NOMO-1 treated with dmso at 0.1 percent for 144 hours (cell line): ENCODE measurements at regions not wholly inside any gene's neighbourhood (a gene's known extent, or its start where the extent isn't known, plus 50 kb on each side); places are given as distances from the start of the nearest gene placed in this dataset.
"Not testable (repeated sequence)": the region's sequence is repeated elsewhere in the genome, so short reads cannot be mapped to it uniquely, and the experiment has no call there.

Experiments
- DNase-seq: peaks from one replicate; lab custom pipeline; 2025; ENCODE audit not compliant: unreplicated experiment; lab: John Stamatoyannopoulos, UW

- no peak for DNase-seq
These were observed 240.8 kb downstream of the KIF20B start for GRCh38 chr10:89942217-89942616.

- DNase-seq = no peak
These were observed 242.7 kb downstream of the KIF20B start for GRCh38 chr10:89944138-89944537.

GRCh38 chr10:89946106-89946505, 244.7 kb downstream of the KIF20B start:
- DNase-seq = no peak

- no peak for DNase-seq
These were observed 248.1 kb downstream of the KIF20B start for GRCh38 chr10:89949496-89949895.

- DNase-seq = no peak
These were observed 250.9 kb downstream of the KIF20B start for GRCh38 chr10:89952325-89952724.

GRCh38 chr10:89952751-89953150, 251.4 kb downstream of the KIF20B start:
- no peak for DNase-seq

- DNase-seq = no peak
These were observed 252.7 kb downstream of the KIF20B start for GRCh38 chr10:89954061-89954460.

- no peak for DNase-seq
These were observed 253.6 kb downstream of the KIF20B start for GRCh38 chr10:89954787-89955566.

- no peak for DNase-seq
These were observed 258.2 kb downstream of the KIF20B start for GRCh38 chr10:89959433-89960110.

GRCh38 chr10:89963451-89964102, 262.2 kb downstream of the KIF20B start:
- DNase-seq = no peak

- no peak for DNase-seq
These were observed 264.8 kb downstream of the KIF20B start for GRCh38 chr10:89966211-89966610.

- DNase-seq = no peak
These were observed 271.9 kb downstream of the KIF20B start for GRCh38 chr10:89973326-89973725.

- DNase-seq = no peak
These were observed 273.7 kb downstream of the KIF20B start for GRCh38 chr10:89975071-89975470.

GRCh38 chr10:89975771-89976170, 274.4 kb downstream of the KIF20B start:
- peak; percentile 31 for DNase-seq

- no peak for DNase-seq
These were observed 276.7 kb downstream of the KIF20B start for GRCh38 chr10:89978081-89978480.

GRCh38 chr10:89979726-89980125, 278.3 kb downstream of the KIF20B start:
- no peak for DNase-seq

- DNase-seq = no peak
These were observed 278.8 kb downstream of the KIF20B start for GRCh38 chr10:89980166-89980565.

- no peak for DNase-seq
These were observed 280.5 kb downstream of the KIF20B start for GRCh38 chr10:89981891-89982290.

- DNase-seq = no peak
These were observed 284.1 kb downstream of the KIF20B start for GRCh38 chr10:89985446-89985845.

- not testable (repeated sequence) for DNase-seq
These were observed 287.0 kb downstream of the KIF20B start for GRCh38 chr10:89988361-89988760.

GRCh38 chr10:89992575-89992974, 291.2 kb downstream of the KIF20B start:
- DNase-seq = no peak

GRCh38 chr10:90007226-90007625, 305.8 kb downstream of the KIF20B start:
- DNase-seq = no peak
